Upper lobe of left lung (tissue), 4 donors: ENCODE measurements at regions not wholly inside any gene's neighbourhood (a gene's known extent, or its start where the extent isn't known, plus 50 kb on each side); places are given as distances from the start of the nearest gene placed in this dataset.

ENCODE experiments used
- EP300 ChIP-seq, 4 donors: sonication (generic); formaldehyde crosslinking; IDR thresholded peaks; one replicate each; pipeline ENCODE4 v1.5.1; 2017; ENCODE audit warnings: antibody characterized with exemption in 4 of 4, control low read depth in 2 of 4
- TF ChIP-seq, protein P1 (sequence below), 6 experiments: fragments of 450-650 bp in 4 of 6; fragments of 200-600 bp in 2 of 6; sonication (generic) in 2 of 6; IDR thresholded peaks; one replicate each; pipeline ENCODE4 v1.5.1; 2016 to 2019; ENCODE audit warnings: antibody characterized with exemption in 6 of 6

DNA sequence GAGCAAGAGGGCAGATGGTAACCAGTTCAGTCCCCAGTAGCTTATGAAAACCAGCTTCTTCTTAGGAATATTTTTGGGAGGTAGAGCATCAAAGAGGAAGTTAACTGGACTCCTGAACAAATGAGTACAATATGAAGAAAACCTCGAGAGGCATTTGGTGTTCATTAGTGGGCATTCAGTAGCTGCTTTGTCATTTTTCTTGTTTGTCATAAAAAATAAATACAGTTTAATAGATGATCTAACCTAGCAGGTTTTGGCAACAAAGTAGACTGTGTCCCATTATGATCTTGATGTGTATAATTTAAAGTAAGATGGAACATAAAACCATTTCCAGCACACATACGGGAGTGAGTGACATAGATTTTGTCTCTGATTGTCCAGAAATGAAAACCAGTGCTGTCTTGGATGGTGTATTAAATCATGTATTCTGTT lies 173.1 kb downstream of the HS3ST3A1 start:
- TF ChIP-seq, protein P1, sequence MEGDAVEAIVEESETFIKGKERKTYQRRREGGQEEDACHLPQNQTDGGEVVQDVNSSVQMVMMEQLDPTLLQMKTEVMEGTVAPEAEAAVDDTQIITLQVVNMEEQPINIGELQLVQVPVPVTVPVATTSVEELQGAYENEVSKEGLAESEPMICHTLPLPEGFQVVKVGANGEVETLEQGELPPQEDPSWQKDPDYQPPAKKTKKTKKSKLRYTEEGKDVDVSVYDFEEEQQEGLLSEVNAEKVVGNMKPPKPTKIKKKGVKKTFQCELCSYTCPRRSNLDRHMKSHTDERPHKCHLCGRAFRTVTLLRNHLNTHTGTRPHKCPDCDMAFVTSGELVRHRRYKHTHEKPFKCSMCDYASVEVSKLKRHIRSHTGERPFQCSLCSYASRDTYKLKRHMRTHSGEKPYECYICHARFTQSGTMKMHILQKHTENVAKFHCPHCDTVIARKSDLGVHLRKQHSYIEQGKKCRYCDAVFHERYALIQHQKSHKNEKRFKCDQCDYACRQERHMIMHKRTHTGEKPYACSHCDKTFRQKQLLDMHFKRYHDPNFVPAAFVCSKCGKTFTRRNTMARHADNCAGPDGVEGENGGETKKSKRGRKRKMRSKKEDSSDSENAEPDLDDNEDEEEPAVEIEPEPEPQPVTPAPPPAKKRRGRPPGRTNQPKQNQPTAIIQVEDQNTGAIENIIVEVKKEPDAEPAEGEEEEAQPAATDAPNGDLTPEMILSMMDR (IDR thresholded peaks at IDR 0.05): no peak
- no peak for TF ChIP-seq EP300 (IDR thresholded peaks at IDR 0.05)
